ENCODE measurements at regions not wholly inside any gene's neighbourhood (a gene's known extent, or its start where the extent isn't known, plus 50 kb on each side); places are given as distances from the start of the nearest gene placed in this dataset.

GRCh38 chr18:55903911-55904310 is 315.9 kb upstream of the TCF4 start:
- TF ChIP-seq, protein P1, sequence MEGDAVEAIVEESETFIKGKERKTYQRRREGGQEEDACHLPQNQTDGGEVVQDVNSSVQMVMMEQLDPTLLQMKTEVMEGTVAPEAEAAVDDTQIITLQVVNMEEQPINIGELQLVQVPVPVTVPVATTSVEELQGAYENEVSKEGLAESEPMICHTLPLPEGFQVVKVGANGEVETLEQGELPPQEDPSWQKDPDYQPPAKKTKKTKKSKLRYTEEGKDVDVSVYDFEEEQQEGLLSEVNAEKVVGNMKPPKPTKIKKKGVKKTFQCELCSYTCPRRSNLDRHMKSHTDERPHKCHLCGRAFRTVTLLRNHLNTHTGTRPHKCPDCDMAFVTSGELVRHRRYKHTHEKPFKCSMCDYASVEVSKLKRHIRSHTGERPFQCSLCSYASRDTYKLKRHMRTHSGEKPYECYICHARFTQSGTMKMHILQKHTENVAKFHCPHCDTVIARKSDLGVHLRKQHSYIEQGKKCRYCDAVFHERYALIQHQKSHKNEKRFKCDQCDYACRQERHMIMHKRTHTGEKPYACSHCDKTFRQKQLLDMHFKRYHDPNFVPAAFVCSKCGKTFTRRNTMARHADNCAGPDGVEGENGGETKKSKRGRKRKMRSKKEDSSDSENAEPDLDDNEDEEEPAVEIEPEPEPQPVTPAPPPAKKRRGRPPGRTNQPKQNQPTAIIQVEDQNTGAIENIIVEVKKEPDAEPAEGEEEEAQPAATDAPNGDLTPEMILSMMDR (IDR thresholded peaks at IDR 0.05), result no peak
- no peak for TF ChIP-seq POLR2A (IDR thresholded peaks at IDR 0.05)

Data from ovary (tissue), 3 donors.